ENCODE measurements at regions not wholly inside any gene's neighbourhood (a gene's known extent, or its start where the extent isn't known, plus 50 kb on each side); places are given as distances from the start of the nearest gene placed in this dataset.

GRCh38 chr10:34017281-34017680 lies 682.8 kb upstream of the NRP1 start:
- no peak overlapping the region for H2AK5ac ChIP-seq (ENCODE audit: low read length, severe bottlenecking)
- 30% methylated on average over 1 of the region's 1 CpG for WGBS
- H3K4me1 ChIP-seq (ENCODE audit: control insufficient read depth, insufficient read depth, low read depth, low read length) = no peaks in the 10 kb centered on the region
- peaks cover 0 to 10% of the 10 kb centered on the region in 2 experiments for H3K27me3 ChIP-seq (ENCODE audit: control insufficient read depth in 1 of 2, insufficient read depth in 1 of 2, low read length in 2 of 2)
- H3K14ac ChIP-seq (ENCODE audit: low read length in 2 of 2) = no peak overlapping the region
- H3K36me3 ChIP-seq (ENCODE audit: control insufficient read depth in 1 of 2, insufficient read depth in 2 of 2, low read depth in 1 of 2, low read length in 2 of 2) = no peaks in the 10 kb centered on the region
- H3K27ac ChIP-seq (ENCODE audit: low read length, poor library complexity, severe bottlenecking) = no peak overlapping the region
- H2BK12ac ChIP-seq (ENCODE audit: low read length in 2 of 2) = no peak overlapping the region
- H2BK120ac ChIP-seq (ENCODE audit: low read depth, low read length) = no peak overlapping the region
- DNase-seq = no peak
- no peak overlapping the region for H4K8ac ChIP-seq (ENCODE audit: low read length)
- no peak overlapping the region for H4K91ac ChIP-seq (ENCODE audit: low read length)
- no peak overlapping the region for H2AFZ ChIP-seq (ENCODE audit: low read depth, low read length)
- no peak overlapping the region for H3K4me2 ChIP-seq (ENCODE audit: low read length, poor library complexity, severe bottlenecking)
- no peak overlapping the region for H3K4ac ChIP-seq (ENCODE audit: low read depth in 1 of 2, low read length in 2 of 2)
- peak overlapping the region; percentile 64 for H2BK15ac ChIP-seq (ENCODE audit: low read depth, poor library complexity, severe bottlenecking)
- no peaks in the 10 kb centered on the region for H3K79me1 ChIP-seq (replicated peaks; ENCODE audit: low read length, poor library complexity, severe bottlenecking)
- no peak overlapping the region for H2BK5ac ChIP-seq (ENCODE audit: low read depth, low read length, poor library complexity, severe bottlenecking)
- peaks cover 5% of the 10 kb centered on the region for H3K9me3 ChIP-seq (ENCODE audit: control insufficient read depth, low read length)
- no peak overlapping the region for H3K4me3 ChIP-seq (ENCODE audit: insufficient read depth in 1 of 2, low read depth in 1 of 2, low read length in 2 of 2)
- no peak overlapping the region for H3K18ac ChIP-seq (ENCODE audit: low read depth in 1 of 2, low read length in 2 of 2)
- H3K9ac ChIP-seq (ENCODE audit: low read length) = no peak overlapping the region
- no peak overlapping the region for H3K23ac ChIP-seq (ENCODE audit: low read length in 2 of 2)

GRCh38 chr10:34016576-34016975 lies 682.1 kb upstream of the NRP1 start:
- no peak overlapping the region for H2BK120ac ChIP-seq (ENCODE audit: low read depth, low read length)
- H4K91ac ChIP-seq (ENCODE audit: low read length) = no peak overlapping the region
- no peak overlapping the region for H3K14ac ChIP-seq (ENCODE audit: low read length in 2 of 2)
- H3K4me3 ChIP-seq (ENCODE audit: insufficient read depth in 1 of 2, low read depth in 1 of 2, low read length in 2 of 2) = no peak overlapping the region
- H3K79me1 ChIP-seq (replicated peaks; ENCODE audit: low read length, poor library complexity, severe bottlenecking) = no peaks in the 10 kb centered on the region
- H3K4me1 ChIP-seq (ENCODE audit: control insufficient read depth, insufficient read depth, low read depth, low read length) = no peaks in the 10 kb centered on the region
- H2BK5ac ChIP-seq (ENCODE audit: low read depth, low read length, poor library complexity, severe bottlenecking) = no peak overlapping the region
- H3K18ac ChIP-seq (ENCODE audit: low read depth in 1 of 2, low read length in 2 of 2) = no peak overlapping the region
- H2AFZ ChIP-seq (ENCODE audit: low read depth, low read length) = no peak overlapping the region
- no peak overlapping the region for H4K8ac ChIP-seq (ENCODE audit: low read length)
- no peak overlapping the region for H3K23ac ChIP-seq (ENCODE audit: low read length in 2 of 2)
- WGBS = 61% methylated on average over 2 of the region's 2 CpGs
- no peak overlapping the region for H3K27ac ChIP-seq (ENCODE audit: low read length, poor library complexity, severe bottlenecking)
- DNase-seq = no peak
- H3K36me3 ChIP-seq (ENCODE audit: control insufficient read depth in 1 of 2, insufficient read depth in 2 of 2, low read depth in 1 of 2, low read length in 2 of 2) = no peaks in the 10 kb centered on the region
- no peak overlapping the region for H2AK5ac ChIP-seq (ENCODE audit: low read length, severe bottlenecking)
- H3K4ac ChIP-seq (ENCODE audit: low read depth in 1 of 2, low read length in 2 of 2) = no peak overlapping the region
- peaks cover under 1% of the 10 kb centered on the region for H3K9me3 ChIP-seq (ENCODE audit: control insufficient read depth, low read length)
- peaks cover 0 to 10% of the 10 kb centered on the region in 2 experiments for H3K27me3 ChIP-seq (ENCODE audit: control insufficient read depth in 1 of 2, insufficient read depth in 1 of 2, low read length in 2 of 2)
- H3K4me2 ChIP-seq (ENCODE audit: low read length, poor library complexity, severe bottlenecking) = no peak overlapping the region
- H3K9ac ChIP-seq (ENCODE audit: low read length) = no peak overlapping the region
- H2BK12ac ChIP-seq (ENCODE audit: low read length in 2 of 2) = no peak overlapping the region
- H2BK15ac ChIP-seq (ENCODE audit: low read depth, poor library complexity, severe bottlenecking) = no peak overlapping the region

- Histone ChIP-seq H3K9ac (ENCODE audit: low read length) (no peak overlapping the region), H2BK5ac (ENCODE audit: low read depth, low read length, poor library complexity, severe bottlenecking) (no peak overlapping the region), H3K23ac (ENCODE audit: low read length in 2 of 2) (no peak overlapping the region), H3K14ac (ENCODE audit: low read length in 2 of 2) (no peak overlapping the region), H2BK12ac (ENCODE audit: low read length in 2 of 2) (no peak overlapping the region), H3K27me3 (ENCODE audit: control insufficient read depth in 1 of 2, insufficient read depth in 1 of 2, low read length in 2 of 2) (peaks cover 0 to 10% of the 10 kb centered on the region in 2 experiments), H3K4me1 (ENCODE audit: control insufficient read depth, insufficient read depth, low read depth, low read length) (no peaks in the 10 kb centered on the region), H3K9me3 (ENCODE audit: control insufficient read depth, low read length) (no peaks in the 10 kb centered on the region), H3K79me1 (replicated peaks; ENCODE audit: low read length, poor library complexity, severe bottlenecking) (no peaks in the 10 kb centered on the region), H2AK5ac (ENCODE audit: low read length, severe bottlenecking) (no peak overlapping the region), H3K4ac (ENCODE audit: low read depth in 1 of 2, low read length in 2 of 2) (no peak overlapping the region), H3K4me2 (ENCODE audit: low read length, poor library complexity, severe bottlenecking) (no peak overlapping the region), H3K18ac (ENCODE audit: low read depth in 1 of 2, low read length in 2 of 2) (no peak overlapping the region), H2BK15ac (ENCODE audit: low read depth, poor library complexity, severe bottlenecking) (no peak overlapping the region), H2AFZ (ENCODE audit: low read depth, low read length) (no peak overlapping the region), H3K36me3 (ENCODE audit: control insufficient read depth in 1 of 2, insufficient read depth in 2 of 2, low read depth in 1 of 2, low read length in 2 of 2) (no peaks in the 10 kb centered on the region), H3K4me3 (ENCODE audit: insufficient read depth in 1 of 2, low read depth in 1 of 2, low read length in 2 of 2) (no peak overlapping the region), H4K8ac (ENCODE audit: low read length) (no peak overlapping the region), H2BK120ac (ENCODE audit: low read depth, low read length) (no peak overlapping the region), H3K27ac (ENCODE audit: low read length, poor library complexity, severe bottlenecking) (no peak overlapping the region), H4K91ac (ENCODE audit: low read length) (no peak overlapping the region)
- no peak for DNase-seq
- WGBS = 90% methylated on average over 1 of the region's 2 CpGs
Observed at GRCh38 chr10:34015700-34016099, 681.2 kb upstream of the NRP1 start.

- H3K9ac ChIP-seq (ENCODE audit: low read length) = no peak overlapping the region
- no peaks in the 10 kb centered on the region for H3K36me3 ChIP-seq (ENCODE audit: control insufficient read depth in 1 of 2, insufficient read depth in 2 of 2, low read depth in 1 of 2, low read length in 2 of 2)
- H3K27me3 ChIP-seq (ENCODE audit: control insufficient read depth in 1 of 2, insufficient read depth in 1 of 2, low read length in 2 of 2) = peaks cover 0 to 10% of the 10 kb centered on the region in 2 experiments
- H3K18ac ChIP-seq (ENCODE audit: low read depth in 1 of 2, low read length in 2 of 2) = no peak overlapping the region
- H4K91ac ChIP-seq (ENCODE audit: low read length) = no peak overlapping the region
- no peak overlapping the region for H2BK5ac ChIP-seq (ENCODE audit: low read depth, low read length, poor library complexity, severe bottlenecking)
- H2BK120ac ChIP-seq (ENCODE audit: low read depth, low read length) = no peak overlapping the region
- no peak for DNase-seq
- H2AK5ac ChIP-seq (ENCODE audit: low read length, severe bottlenecking) = no peak overlapping the region
- H3K79me1 ChIP-seq (replicated peaks; ENCODE audit: low read length, poor library complexity, severe bottlenecking) = no peaks in the 10 kb centered on the region
- no peak overlapping the region for H3K27ac ChIP-seq (ENCODE audit: low read length, poor library complexity, severe bottlenecking)
- H3K9me3 ChIP-seq (ENCODE audit: control insufficient read depth, low read length) = no peaks in the 10 kb centered on the region
- no peak overlapping the region for H2BK15ac ChIP-seq (ENCODE audit: low read depth, poor library complexity, severe bottlenecking)
- H3K4me3 ChIP-seq (ENCODE audit: insufficient read depth in 1 of 2, low read depth in 1 of 2, low read length in 2 of 2) = no peak overlapping the region
- no peak overlapping the region for H2BK12ac ChIP-seq (ENCODE audit: low read length in 2 of 2)
- H3K4me1 ChIP-seq (ENCODE audit: control insufficient read depth, insufficient read depth, low read depth, low read length) = no peaks in the 10 kb centered on the region
- WGBS = 94% methylated on average over 2 of the region's 2 CpGs
- no peak overlapping the region for H3K4ac ChIP-seq (ENCODE audit: low read depth in 1 of 2, low read length in 2 of 2)
- no peak overlapping the region for H2AFZ ChIP-seq (ENCODE audit: low read depth, low read length)
- H3K14ac ChIP-seq (ENCODE audit: low read length in 2 of 2) = no peak overlapping the region
- no peak overlapping the region for H4K8ac ChIP-seq (ENCODE audit: low read length)
- no peak overlapping the region for H3K4me2 ChIP-seq (ENCODE audit: low read length, poor library complexity, severe bottlenecking)
- no peak overlapping the region for H3K23ac ChIP-seq (ENCODE audit: low read length in 2 of 2)
Observed at GRCh38 chr10:34013235-34013634, 678.8 kb upstream of the NRP1 start.

Measured in mesenchymal stem cell (in vitro differentiated cells and primary cell).